ENCODE measurements at regions not wholly inside any gene's neighbourhood (a gene's known extent, or its start where the extent isn't known, plus 50 kb on each side); places are given as distances from the start of the nearest gene placed in this dataset.
"Not testable (repeated sequence)": the region's sequence is repeated elsewhere in the genome, so short reads cannot be mapped to it uniquely, and the experiment has no call there.

GRCh38 chr21:20221981-20222380, 776.2 kb upstream of the NCAM2 start:
- DNase-seq, result not testable (repeated sequence)

DNA sequence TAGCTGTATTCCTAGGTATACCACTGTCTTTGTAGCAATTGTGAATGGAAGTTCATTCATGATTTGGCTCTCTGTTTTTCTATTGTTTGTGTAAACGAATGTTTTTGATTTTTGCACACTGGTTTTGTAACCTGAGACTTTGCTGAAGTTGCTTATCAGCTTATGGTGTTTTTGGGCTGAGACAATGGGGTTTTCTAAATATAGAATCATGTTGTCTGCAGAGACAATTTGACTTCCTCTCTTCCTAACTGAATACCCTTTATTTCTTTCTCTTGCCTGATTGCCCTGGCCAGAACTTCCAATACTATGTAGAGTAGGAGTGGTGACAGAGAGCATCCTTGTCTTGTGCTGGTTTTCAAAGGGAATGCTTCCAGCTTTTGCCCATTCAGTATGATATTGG, 761.6 kb upstream of the NCAM2 start:
- not testable (repeated sequence) for DNase-seq

DNA sequence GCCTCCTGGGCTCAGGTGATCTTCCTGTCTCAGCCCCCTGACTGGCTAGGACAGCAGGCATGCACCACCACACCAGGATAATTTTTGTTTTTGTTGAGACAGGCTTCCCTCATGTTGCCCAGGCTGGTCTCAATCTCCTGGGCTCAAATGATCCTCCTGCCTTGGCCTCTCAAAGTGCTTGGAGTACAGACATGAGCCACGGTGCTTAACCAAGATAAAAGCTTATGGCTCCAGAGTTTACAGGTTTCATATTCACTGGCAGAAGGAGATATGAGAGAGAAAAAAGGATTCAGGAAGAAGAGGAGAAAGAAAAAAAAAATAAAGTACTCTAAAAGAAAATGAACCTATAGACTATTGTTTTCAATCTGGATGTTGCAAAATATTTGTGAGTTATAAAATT, 748.8 kb upstream of the NCAM2 start:
- no peak for DNase-seq

- no peak for DNase-seq
These were observed 747.9 kb upstream of the NCAM2 start for GRCh38 chr21:20250337-20250736.

- DNase-seq, result no peak
These were observed 744.9 kb upstream of the NCAM2 start for GRCh38 chr21:20253261-20253660.

DNA sequence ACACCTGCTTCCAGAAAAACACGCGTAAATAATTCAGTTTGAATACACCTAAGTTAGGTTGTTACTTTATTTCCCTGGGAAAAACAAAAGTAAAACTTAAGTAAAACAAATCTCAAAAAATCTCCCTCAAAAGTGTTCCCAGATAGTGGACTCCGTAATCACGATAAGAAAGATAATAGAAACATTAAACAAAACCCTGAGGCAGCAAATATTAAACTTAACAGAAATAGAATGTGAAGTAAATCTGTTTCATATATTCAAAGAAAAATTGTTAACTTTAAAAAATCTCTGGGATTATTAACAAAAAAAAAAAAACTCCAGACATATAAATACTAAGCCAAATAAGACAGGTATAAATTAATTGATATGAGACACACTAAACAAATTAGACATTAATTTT, 743.2 kb upstream of the NCAM2 start:
- no peak for DNase-seq

DNA sequence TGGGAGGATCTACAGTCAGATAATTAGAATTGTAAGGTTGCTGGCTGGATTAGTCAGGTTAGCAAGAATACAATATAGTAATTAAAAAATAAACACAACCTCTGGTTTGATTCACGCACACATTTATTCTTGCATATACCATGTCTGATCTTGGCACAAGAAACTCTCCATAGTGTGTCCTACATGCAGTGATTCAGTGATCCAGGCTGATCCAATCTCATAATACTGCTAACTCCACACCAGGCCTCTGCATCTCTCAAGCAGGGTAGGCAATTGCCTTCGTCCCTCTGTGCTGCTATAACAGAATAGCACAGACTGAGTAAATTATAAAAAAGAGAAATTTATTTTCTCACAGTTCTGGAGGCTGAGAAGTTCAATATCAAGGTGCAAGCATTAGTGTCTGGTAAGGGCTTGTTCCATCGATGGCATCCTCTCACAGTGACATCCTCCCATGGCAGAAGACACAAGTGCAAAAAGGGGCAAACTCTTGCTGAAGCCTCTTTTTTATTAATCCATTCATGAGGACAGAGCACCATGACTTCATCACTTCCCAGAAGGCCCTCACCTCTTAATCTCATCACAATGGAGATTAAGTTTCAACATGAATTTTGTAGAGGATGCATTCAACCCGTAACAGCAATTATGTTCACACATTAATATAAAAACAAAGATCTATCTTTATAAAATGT, 741.0 kb upstream of the NCAM2 start:
- DNase-seq, result no peak

GRCh38 chr21:20258542-20258941, 739.7 kb upstream of the NCAM2 start:
- no peak for DNase-seq

DNA sequence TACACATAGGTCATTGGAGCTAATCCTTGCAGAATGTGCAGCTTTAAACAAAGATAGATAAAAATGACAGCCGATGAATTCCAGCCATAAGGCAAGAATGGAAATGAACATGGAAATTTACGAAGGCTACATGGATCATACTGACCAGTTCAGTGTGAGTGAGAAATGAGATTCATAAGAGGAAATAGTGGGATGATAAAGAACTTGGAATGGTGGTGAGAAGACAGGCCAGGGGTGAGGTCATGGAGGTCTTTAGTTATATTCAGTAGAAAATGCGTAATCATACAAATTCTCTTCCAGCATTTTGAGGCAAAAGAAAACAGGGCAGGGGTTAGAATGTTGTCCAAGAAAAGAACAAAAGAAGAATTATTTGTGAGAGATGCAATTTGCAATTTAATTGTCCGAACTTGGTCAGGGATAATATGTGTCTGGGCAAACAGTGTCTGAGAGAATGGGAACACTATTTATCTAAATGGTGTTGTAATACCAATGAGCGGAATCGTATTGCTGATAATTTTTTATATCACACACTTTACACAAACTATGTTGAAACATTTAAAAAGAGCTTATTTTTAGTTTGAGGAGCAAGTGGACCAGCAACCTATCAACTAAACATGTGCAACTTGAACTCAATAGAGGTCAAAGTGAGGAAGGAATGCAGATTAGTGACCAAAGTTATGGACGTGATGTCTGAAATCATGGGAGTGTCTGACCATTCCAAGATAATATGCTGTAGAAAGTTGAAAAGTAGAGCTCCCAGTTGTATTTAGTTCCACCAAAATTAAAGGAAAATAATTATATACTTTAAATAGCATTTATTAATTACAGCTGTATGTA, 739.0 kb upstream of the NCAM2 start:
- DNase-seq, result no peak

DNA sequence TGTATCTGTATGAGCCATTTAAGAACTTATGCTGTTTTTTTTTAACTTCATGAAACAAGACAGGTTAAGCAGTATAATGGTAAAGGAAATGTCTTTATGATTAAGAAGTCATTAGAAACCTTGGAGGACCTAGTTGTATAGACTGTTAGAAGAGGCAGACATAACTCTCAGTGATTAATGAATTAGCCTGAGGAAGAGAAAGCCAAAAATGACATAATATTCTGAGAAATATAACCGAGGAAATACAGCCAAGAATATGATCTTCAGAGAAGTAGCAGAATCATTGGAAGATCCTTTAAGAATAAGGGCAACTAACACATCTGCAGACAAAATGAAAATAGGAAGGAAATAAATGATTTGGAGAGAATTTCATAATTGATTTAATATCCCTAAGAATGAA, 738.1 kb upstream of the NCAM2 start:
- no peak for DNase-seq

DNA sequence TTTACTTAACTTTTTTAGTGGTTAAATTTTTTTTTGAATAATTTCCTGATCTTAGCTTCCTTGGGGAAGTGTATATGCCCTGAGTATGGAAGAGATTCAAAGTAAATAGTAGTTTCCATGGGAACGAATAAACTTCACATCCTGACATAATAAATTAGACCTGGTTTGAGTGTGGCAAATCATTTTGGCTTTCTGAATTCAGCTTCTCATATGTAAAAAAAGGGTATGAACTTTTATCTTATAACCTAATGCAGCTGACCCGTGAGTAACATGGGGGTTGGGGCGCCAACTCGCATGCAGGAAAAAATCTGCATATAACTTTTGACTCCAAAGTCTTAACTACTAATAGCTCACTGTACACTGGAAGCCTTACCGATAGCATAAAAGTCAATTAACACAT, 736.8 kb upstream of the NCAM2 start:
- DNase-seq, result no peak

GRCh38 chr21:20265707-20266440, 732.3 kb upstream of the NCAM2 start:
- no peak for DNase-seq

DNA sequence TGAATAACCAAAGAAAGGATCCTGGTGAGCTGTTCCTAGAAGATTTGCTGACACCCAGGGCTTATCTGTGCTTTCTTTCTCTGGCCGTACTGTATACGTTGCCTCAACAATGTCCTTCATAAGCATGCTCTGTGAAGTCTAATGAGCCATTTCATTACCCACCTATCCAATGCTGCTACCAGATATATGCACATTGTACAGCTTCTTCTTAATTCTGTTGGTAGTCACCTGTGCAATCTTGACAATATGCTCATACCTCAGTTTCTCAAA, 731.8 kb upstream of the NCAM2 start:
- no peak for DNase-seq

DNA sequence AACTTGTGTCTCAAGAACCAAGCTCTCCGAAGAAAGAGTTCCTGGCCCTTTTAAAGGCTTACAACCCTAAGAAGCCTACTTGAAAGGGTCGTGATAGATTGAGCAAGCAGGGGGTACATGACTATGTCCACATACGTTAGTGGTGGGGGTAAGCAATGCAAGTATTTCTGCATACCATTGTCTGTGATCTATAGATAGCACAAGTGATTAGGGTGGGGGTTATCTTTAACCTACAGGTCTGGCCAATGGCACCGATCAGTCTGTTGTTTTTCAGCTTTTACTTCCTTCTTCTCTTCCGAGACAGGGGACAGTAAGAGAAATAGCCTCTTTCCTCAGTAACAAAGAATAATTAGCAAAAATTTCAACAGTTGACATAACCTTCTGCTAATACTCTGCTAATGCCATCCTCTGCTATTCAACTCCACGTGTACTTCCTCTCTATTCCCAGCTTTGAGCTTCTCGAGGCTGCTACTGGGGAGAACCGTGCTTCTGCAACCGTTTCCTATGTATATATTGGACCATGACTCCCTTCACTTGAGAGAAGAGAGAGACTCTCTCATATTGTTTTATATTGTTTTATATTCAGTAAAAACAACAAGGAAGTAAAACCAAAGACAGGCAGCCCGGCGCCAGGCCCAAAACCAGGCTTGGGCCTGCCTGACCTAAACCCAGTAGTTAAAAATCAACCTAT, 727.7 kb upstream of the NCAM2 start:
- no peak for DNase-seq

- DNase-seq, result no peak
These were observed 725.3 kb upstream of the NCAM2 start for GRCh38 chr21:20272791-20273362.

- DNase-seq, result no peak
These were observed 721.8 kb upstream of the NCAM2 start for GRCh38 chr21:20276377-20276776.

- no peak for DNase-seq
These were observed 721.3 kb upstream of the NCAM2 start for GRCh38 chr21:20276954-20277353.

DNA sequence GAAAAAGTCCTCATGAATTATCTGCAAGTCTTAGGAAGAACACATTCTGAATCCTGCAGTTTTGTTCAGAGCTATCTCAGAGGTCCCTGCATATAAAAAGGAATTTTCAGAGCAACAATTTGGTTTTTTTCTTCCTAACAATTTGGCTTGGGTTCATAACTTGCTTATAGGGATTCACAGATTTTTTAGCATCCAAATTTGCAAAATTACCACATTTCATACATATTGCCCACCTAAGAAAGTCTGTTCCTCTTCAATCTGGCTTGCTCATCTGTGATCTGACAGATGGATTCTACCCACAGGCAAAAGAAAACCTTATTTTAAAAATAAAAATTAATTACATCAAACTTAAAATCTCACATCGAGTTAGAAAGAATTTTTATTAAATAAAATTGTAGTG, 714.4 kb upstream of the NCAM2 start:
- DNase-seq, result no peak

GRCh38 chr21:20292280-20292679, 705.9 kb upstream of the NCAM2 start:
- DNase-seq, result no peak

DNA sequence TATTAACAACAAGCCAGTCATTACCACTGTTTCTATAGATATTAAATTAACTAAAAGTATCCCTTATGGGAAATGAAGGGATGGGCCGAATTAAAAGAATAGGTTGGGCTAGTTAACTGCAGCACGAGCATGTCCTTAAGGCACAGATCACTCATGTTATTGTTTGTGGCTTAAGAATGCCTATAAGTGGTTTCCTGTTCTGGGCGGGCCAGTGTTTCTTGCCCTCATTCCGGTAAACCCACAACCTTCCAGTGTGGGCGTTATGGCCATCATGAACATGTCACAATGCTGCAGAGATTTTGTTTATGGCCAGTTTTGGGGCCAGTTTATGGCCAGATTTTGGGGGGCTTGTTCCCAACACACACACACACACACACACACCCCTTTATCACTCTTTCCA, 705.4 kb upstream of the NCAM2 start:
- DNase-seq, result not testable (repeated sequence)

GRCh38 chr21:20301395-20301794, 696.8 kb upstream of the NCAM2 start:
- no peak for DNase-seq

- DNase-seq, result no peak
These were observed 696.1 kb upstream of the NCAM2 start for GRCh38 chr21:20302084-20302483.

DNA sequence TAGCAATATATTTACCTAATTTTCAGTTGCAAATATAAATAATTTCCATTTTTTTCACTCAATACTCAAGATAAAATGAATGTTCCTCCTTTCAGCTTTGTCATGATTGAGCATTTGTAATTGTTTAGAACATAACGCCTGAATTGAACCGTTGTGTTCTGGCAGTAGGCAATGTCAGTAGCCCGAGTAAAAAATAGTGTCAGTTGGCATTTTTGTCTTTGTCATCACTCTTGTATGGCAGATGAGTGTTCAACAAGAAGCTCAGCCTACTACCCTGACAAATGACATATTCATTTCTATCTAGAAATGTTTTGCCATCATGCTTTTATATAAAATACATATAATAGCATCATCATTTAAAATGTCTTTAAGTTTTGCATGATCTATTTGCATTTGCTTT, 691.4 kb upstream of the NCAM2 start:
- no peak for DNase-seq
